DMS79 (cell line): ENCODE measurements at regions not wholly inside any gene's neighbourhood (a gene's known extent, or its start where the extent isn't known, plus 50 kb on each side); places are given as distances from the start of the nearest gene placed in this dataset.
"Not testable (repeated sequence)": the region's sequence is repeated elsewhere in the genome, so short reads cannot be mapped to it uniquely, and the experiment has no call there.

ENCODE experiments used
- DNase-seq: peaks from one replicate; lab custom pipeline; 2025; lab: John Stamatoyannopoulos, UW

GRCh38 chr9:38126730-38127129, 57.7 kb upstream of the SHB start:
- DNase-seq, result peak; percentile 89

- no peak for DNase-seq
These were observed 56.9 kb upstream of the SHB start for GRCh38 chr9:38125889-38126288.

GRCh38 chr9:38123359-38123758, 54.3 kb upstream of the SHB start:
- not testable (repeated sequence) for DNase-seq

GRCh38 chr9:38120961-38121360, 51.9 kb upstream of the SHB start:
- DNase-seq, result no peak

GRCh38 chr9:38119560-38120236, 50.7 kb upstream of the SHB start:
- DNase-seq, result no peak

- DNase-seq, result no peak
These were observed 49.9 kb upstream of the SHB start for GRCh38 chr9:38118862-38119438.
